Loucy (cell line): ENCODE measurements at regions not wholly inside any gene's neighbourhood (a gene's known extent, or its start where the extent isn't known, plus 50 kb on each side); places are given as distances from the start of the nearest gene placed in this dataset.
"Not testable (repeated sequence)": the region's sequence is repeated elsewhere in the genome, so short reads cannot be mapped to it uniquely, and the experiment has no call there.

ENCODE experiments used
- H2AFZ ChIP-seq: fragments of 200-600 bp; sonication (generic); 2 replicates; pipeline ENCODE4 v1.6.0; 2016; ENCODE audit warnings: antibody characterized with exemption, mild to moderate bottlenecking, low read length, moderate library complexity
- H3F3A ChIP-seq: fragments of 200-600 bp; 2 replicates; pipeline ENCODE4 v1.6.0; 2016; ENCODE audit warnings: antibody characterized with exemption, low read depth, mild to moderate bottlenecking
- H3K27me3 ChIP-seq: fragments of 200-600 bp; sonication (generic); 2 replicates; pipeline ENCODE4 v1.6.1; 2014; ENCODE audit warnings: low read length, mild to moderate bottlenecking; ENCODE audit not compliant: insufficient read depth, poor library complexity, severe bottlenecking
- H3K36me3 ChIP-seq: fragments of 200-600 bp; sonication (generic); 2 replicates; pipeline ENCODE4 v1.6.1; 2016; ENCODE audit warnings: low read length; ENCODE audit not compliant: insufficient read depth
- H3K4me1 ChIP-seq: fragments of 200-600 bp; sonication (generic); 2 replicates; pipeline ENCODE4 v1.5.1; 2014; ENCODE audit warnings: low read length, mild to moderate bottlenecking; ENCODE audit not compliant: insufficient read depth, poor library complexity, severe bottlenecking
- H3K4me2 ChIP-seq: fragments of 200-600 bp; sonication (generic); 2 replicates; pipeline ENCODE4 v1.6.0; 2014; ENCODE audit warnings: antibody characterized with exemption, low read length, low read depth, mild to moderate bottlenecking; ENCODE audit not compliant: poor library complexity, severe bottlenecking
- H3K4me3 ChIP-seq: fragments of 200-600 bp; sonication (generic); 2 replicates; pipeline ENCODE4 v1.5.1; 2014; ENCODE audit warnings: low read length, mild to moderate bottlenecking, mixed read lengths; ENCODE audit not compliant: poor library complexity, severe bottlenecking
- H3K79me2 ChIP-seq: fragments of 200-600 bp; sonication (generic); 2 replicates; pipeline ENCODE4 v1.6.1; 2014; ENCODE audit warnings: low read length; ENCODE audit not compliant: insufficient read depth
- H3K9ac ChIP-seq: fragments of 200-600 bp; sonication (generic); 2 replicates; pipeline ENCODE4 v1.6.0; 2014; ENCODE audit warnings: mild to moderate bottlenecking, low read depth, low read length, moderate library complexity; ENCODE audit not compliant: poor library complexity, severe bottlenecking
- H3K9me2 ChIP-seq: fragments of 200-600 bp; sonication (generic); replicated peaks from 2 replicates; pipeline ENCODE4 v1.6.1; 2016; ENCODE audit warnings: low read depth, low read length, mixed read lengths
- H3K9me3 ChIP-seq: fragments of 200-600 bp; sonication (generic); 2 replicates; pipeline ENCODE4 v1.6.1; 2014; ENCODE audit warnings: mild to moderate bottlenecking, antibody characterized with exemption, low read length, low read depth; ENCODE audit not compliant: insufficient read depth
- H4K20me1 ChIP-seq: fragments of 200-600 bp; sonication (generic); 2 replicates; pipeline ENCODE4 v1.6.0; 2014; ENCODE audit warnings: antibody characterized with exemption, low read length, mild to moderate bottlenecking; ENCODE audit not compliant: insufficient read depth, poor library complexity, severe bottlenecking
- EZH2phosphoT487 ChIP-seq: fragments of 200-600 bp; IDR thresholded peaks from 2 replicates; pipeline ENCODE4 v1.6.1; 2018; ENCODE audit warnings: antibody characterized with exemption, mild to moderate bottlenecking, moderate library complexity, borderline replicate concordance
- TF ChIP-seq, protein P1 (sequence below): fragments of 200-600 bp; sonication (generic); conservative IDR thresholded peaks from 2 replicates; pipeline ENCODE4 v1.5.1; 2014; ENCODE audit warnings: mild to moderate bottlenecking, antibody characterized with exemption, low read length

DNA sequence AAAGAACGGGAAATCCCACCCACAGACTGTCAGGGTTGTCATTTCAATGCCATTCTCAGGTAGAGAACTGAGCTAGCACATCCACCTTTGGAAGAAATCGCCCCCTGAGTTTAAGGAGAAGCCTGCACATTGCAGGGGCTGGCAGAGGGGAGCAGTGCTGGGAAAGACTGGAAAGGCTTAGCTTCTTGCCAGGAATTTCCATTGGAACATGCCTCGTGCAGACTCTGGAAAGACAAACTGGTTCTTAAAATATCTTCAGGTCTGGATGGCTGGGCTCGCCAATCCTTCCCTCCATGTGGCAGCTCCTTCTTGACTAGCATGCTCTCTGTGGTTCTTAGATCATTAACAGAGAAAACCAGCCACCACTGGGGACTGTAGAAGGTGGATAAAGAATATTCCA, 414.1 kb downstream of the TSHZ3 start:
- H3K79me2 ChIP-seq: no peaks in the 10 kb centered on the region
- H3K9ac ChIP-seq: no peak overlapping the region
- TF ChIP-seq EZH2phosphoT487: no peak
- TF ChIP-seq, protein P1, sequence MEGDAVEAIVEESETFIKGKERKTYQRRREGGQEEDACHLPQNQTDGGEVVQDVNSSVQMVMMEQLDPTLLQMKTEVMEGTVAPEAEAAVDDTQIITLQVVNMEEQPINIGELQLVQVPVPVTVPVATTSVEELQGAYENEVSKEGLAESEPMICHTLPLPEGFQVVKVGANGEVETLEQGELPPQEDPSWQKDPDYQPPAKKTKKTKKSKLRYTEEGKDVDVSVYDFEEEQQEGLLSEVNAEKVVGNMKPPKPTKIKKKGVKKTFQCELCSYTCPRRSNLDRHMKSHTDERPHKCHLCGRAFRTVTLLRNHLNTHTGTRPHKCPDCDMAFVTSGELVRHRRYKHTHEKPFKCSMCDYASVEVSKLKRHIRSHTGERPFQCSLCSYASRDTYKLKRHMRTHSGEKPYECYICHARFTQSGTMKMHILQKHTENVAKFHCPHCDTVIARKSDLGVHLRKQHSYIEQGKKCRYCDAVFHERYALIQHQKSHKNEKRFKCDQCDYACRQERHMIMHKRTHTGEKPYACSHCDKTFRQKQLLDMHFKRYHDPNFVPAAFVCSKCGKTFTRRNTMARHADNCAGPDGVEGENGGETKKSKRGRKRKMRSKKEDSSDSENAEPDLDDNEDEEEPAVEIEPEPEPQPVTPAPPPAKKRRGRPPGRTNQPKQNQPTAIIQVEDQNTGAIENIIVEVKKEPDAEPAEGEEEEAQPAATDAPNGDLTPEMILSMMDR: no peak
- no peak overlapping the region for H3K4me3 ChIP-seq
- H3F3A ChIP-seq: no peaks in the 10 kb centered on the region
- H3K36me3 ChIP-seq: no peaks in the 10 kb centered on the region
- H3K4me2 ChIP-seq: no peak overlapping the region
- peaks cover 2% of the 10 kb centered on the region; the same call in 1 of the 2 replicates for H3K9me3 ChIP-seq
- H3K9me2 ChIP-seq: no peaks in the 10 kb centered on the region
- no peaks in the 10 kb centered on the region for H3K27me3 ChIP-seq
- H4K20me1 ChIP-seq: no peaks in the 10 kb centered on the region
- no peaks in the 10 kb centered on the region for H3K4me1 ChIP-seq
- no peak overlapping the region for H2AFZ ChIP-seq

DNA sequence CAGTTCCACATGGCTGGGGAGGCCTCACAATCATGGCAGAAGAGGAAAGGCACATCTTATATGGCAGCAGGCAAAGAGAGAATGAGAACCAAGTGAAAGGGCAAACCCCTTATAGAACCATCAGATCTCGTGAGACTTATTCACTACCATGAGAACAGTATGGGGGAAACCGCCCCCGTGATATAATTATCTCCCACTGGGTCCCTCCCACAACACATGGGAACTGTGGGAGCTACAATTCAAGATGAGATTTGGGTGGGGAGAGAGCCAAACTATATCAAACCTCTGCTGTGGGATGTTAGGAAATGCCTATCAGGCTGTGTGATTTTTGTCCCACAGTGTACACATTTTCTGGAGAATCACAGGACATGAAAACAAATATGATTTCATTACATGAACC, 415.8 kb downstream of the TSHZ3 start:
- H3K9me2 ChIP-seq, H3K4me3 ChIP-seq, H3K9ac ChIP-seq, H3K9me3 ChIP-seq, H3K4me2 ChIP-seq, H3F3A ChIP-seq, H3K4me1 ChIP-seq, H4K20me1 ChIP-seq, H3K27me3 ChIP-seq, H3K36me3 ChIP-seq, H3K79me2 ChIP-seq, H2AFZ ChIP-seq: not testable (repeated sequence)

DNA sequence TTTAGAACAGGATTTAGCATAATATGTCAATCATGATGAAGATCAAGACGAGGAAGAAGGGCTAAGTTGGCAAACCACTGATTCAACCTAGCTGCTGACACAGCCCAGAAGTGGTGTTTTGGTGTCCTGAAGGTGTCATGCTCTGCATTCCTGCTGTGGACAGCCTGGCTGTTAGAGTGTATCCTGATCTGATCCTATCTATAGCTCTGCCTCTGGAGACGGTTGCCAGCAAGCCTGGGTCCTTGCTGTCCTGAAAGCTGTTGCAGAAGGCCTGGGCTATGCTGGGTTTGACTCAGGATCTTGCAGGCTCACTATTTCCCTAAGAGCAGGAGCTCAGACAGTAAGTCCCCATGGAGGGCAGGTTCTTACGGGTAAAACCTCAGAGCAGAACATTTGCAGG, 416.4 kb downstream of the TSHZ3 start:
- Histone ChIP-seq H3K4me3 (no peak overlapping the region), H3K9me3 (peaks cover 6% of the 10 kb centered on the region; the same call in 1 of the 2 replicates), H3K36me3 (no peaks in the 10 kb centered on the region), H3K9me2 (no peaks in the 10 kb centered on the region), H4K20me1 (no peaks in the 10 kb centered on the region), H3F3A (no peaks in the 10 kb centered on the region), H3K4me2 (no peak overlapping the region), H2AFZ (no peak overlapping the region), H3K27me3 (no peaks in the 10 kb centered on the region), H3K9ac (no peak overlapping the region), H3K79me2 (no peaks in the 10 kb centered on the region), H3K4me1 (no peaks in the 10 kb centered on the region)
- no peak for TF ChIP-seq EZH2phosphoT487
- TF ChIP-seq, protein P1: no peak

DNA sequence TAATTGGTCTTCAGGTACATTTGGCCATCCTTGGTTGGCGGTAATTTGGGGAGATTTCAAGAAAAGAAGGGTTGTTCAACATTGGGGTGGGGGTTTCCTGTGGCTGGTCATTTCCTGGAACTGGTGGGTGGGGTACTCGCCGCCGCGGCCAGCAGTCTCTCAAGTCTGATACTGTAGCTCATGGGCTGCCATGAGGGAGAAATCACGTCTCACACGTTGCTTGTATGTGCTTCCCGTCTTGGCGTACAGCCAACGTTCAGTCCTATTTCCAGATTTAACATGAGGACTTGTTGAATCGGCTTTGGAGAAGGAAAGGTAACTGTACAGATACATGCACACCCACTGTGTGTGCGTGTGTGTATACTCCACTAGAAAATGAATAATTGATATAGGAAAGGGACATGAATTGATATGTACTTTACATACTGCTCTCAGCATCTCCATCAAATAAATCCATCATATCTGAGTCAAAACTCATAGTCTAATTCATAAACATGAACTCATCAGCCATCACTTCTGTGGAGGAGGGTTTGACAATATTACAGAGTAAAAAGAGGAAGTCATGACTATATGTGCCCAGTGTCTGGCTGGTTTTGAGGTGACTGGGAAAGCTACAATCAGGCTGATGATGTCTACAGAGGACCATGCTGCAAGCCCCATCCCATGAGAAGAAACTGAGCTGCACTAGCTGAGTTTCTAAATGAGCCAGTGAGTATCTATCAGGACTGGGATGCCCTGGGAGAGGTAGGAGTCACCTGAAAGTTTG, 418.1 kb downstream of the TSHZ3 start:
- no peak overlapping the region for H3K4me3 ChIP-seq
- H3K9me2 ChIP-seq: no peaks in the 10 kb centered on the region
- no peaks in the 10 kb centered on the region for H3K36me3 ChIP-seq
- H3F3A ChIP-seq: no peaks in the 10 kb centered on the region
- no peaks in the 10 kb centered on the region for H3K79me2 ChIP-seq
- TF ChIP-seq, protein P1: no peak
- no peak for TF ChIP-seq EZH2phosphoT487
- no peaks in the 10 kb centered on the region for H3K27me3 ChIP-seq
- no peak overlapping the region for H3K4me2 ChIP-seq
- no peaks in the 10 kb centered on the region for H3K4me1 ChIP-seq
- no peak overlapping the region for H2AFZ ChIP-seq
- H3K9ac ChIP-seq: no peak overlapping the region
- H4K20me1 ChIP-seq: no peaks in the 10 kb centered on the region
- H3K9me3 ChIP-seq: peaks cover 4% of the 10 kb centered on the region; the same call in 1 of the 2 replicates
